ENCODE measurements at regions not wholly inside any gene's neighbourhood (a gene's known extent, or its start where the extent isn't known, plus 50 kb on each side); places are given as distances from the start of the nearest gene placed in this dataset.

DNA sequence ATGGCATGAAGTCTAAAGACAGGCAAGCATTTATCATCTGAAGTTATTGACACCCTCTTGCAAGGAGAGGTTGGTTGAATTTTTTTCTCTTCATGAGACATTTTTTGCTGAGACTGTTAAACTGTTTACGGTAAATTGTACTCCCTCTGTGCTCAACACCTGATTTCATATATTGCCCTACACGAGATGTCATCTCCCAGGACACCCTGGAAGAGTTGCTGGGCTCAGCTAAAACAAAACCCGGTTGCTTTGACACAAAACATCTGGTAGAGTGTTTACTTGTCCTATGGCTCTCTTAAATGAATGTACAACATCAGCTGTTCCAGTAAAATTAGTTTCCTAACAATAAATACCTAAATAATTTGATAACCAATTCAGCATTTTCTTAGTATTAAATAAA is 533.8 kb downstream of the SOCS6 start (continued):
- no peak for TF ChIP-seq CEBPB (IDR thresholded peaks at IDR 0.05; ENCODE audit: low read depth)
- no peak for TF ChIP-seq SIN3A (IDR thresholded peaks at IDR 0.05; ENCODE audit: low read depth)
- no peak for TF ChIP-seq FOSL1 (IDR thresholded peaks at IDR 0.05; ENCODE audit: low read depth)
- TF ChIP-seq CBX3 (IDR thresholded peaks at IDR 0.05; ENCODE audit: low read depth): no peak
- TF ChIP-seq SP1 (IDR thresholded peaks at IDR 0.05; ENCODE audit: low read depth): no peak
- no peak for TF ChIP-seq ZNF274 (IDR thresholded peaks at IDR 0.05; ENCODE audit: low read depth, low read length)
- no peak for TF ChIP-seq TCF7L2 (IDR thresholded peaks at IDR 0.05; ENCODE audit: borderline replicate concordance, extremely low read depth, insufficient read depth, insufficient read length)
- TF ChIP-seq POLR2A (IDR thresholded peaks at IDR 0.05; ENCODE audit: borderline replicate concordance, extremely low read depth, insufficient read depth, insufficient read length): no peak
- TF ChIP-seq POLR2AphosphoS5 (IDR thresholded peaks at IDR 0.05; ENCODE audit: low read depth, low read length): no peak

DNA sequence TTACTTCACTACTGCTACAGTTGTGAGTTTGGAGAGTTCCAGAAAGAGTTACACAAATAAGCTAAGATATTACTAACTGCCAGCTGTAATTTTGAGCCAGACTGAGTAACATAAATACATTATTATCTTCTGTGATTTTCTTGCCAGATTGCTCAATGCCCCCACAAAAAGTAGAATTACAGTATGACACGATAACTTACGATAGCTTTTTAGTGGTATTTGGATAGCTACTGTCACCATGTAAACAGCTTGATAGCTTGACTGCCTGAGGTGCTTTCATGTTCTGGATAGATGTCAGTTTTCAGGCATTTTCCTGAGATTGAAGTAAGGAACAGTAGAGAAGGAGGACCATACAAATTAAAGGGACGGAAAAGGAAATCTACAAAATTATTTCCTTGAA is 533.3 kb downstream of the SOCS6 start:
- ChIA-PET POLR2A (no interaction called here), RAD21 (ENCODE audit: low non-redundant PET in 1 of 2, low total read pairs in 2 of 2, uncharacterized antibody in 2 of 2, unreplicated experiment in 2 of 2) (no interaction called here), CTCF (no interaction called here)
- DNase-seq (ENCODE audit: low read depth, low spot score) (no peak), ATAC-seq (no peak)
- Histone ChIP-seq H3K27ac (ENCODE audit: low read depth, low read length) (no peak overlapping the region), H3K9me2 (ENCODE audit: insufficient read depth) (no peaks in the 10 kb centered on the region), H3K36me3 (ENCODE audit: control insufficient read depth in 1 of 2, insufficient read depth in 2 of 2, low read length in 2 of 2) (no peaks in the 10 kb centered on the region), H3K4me3 (replicated peaks in 1 of 2; ENCODE audit: low read depth in 1 of 2, low read length in 2 of 2) (no peak overlapping the region), H3K4me2 (ENCODE audit: low read length) (no peak overlapping the region), H3K9me3 (ENCODE audit: control insufficient read depth in 1 of 2, insufficient read depth in 1 of 2, low read depth in 1 of 2, low read length in 2 of 2) (0 out of 4 replicates have a peak, but pooled peaks cover 0 to 8% of the 10 kb centered on the region in 2 experiments), H3K79me2 (ENCODE audit: insufficient read depth, low read length) (no peaks in the 10 kb centered on the region), H3K4me1 (ENCODE audit: control insufficient read depth in 1 of 2, insufficient read depth in 2 of 2, low read length in 2 of 2) (no peaks in the 10 kb centered on the region), H4K20me1 (ENCODE audit: insufficient read depth) (no peaks in the 10 kb centered on the region), H3K9ac (ENCODE audit: low read length) (no peak overlapping the region), H3K27me3 (ENCODE audit: insufficient read depth, low read length) (no peaks in the 10 kb centered on the region), H2AFZ (ENCODE audit: low read depth, low read length, poor library complexity, severe bottlenecking) (no peak overlapping the region)
- BruUV-seq (replicated peaks): no TSS peak
- intact Hi-C loops (cut with micrococcal nuclease): no loop called here
- TF ChIP-seq, protein P1, sequence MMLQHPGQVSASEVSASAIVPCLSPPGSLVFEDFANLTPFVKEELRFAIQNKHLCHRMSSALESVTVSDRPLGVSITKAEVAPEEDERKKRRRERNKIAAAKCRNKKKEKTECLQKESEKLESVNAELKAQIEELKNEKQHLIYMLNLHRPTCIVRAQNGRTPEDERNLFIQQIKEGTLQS (IDR thresholded peaks at IDR 0.05): no peak
- TF ChIP-seq EZH2phosphoT487 (IDR thresholded peaks at IDR 0.05; ENCODE audit: borderline replicate concordance) (no peak), EZH2 (IDR thresholded peaks at IDR 0.05) (no peak), SRF (IDR thresholded peaks at IDR 0.05; ENCODE audit: low read depth) (no peak)
- TF ChIP-seq, protein P2, sequence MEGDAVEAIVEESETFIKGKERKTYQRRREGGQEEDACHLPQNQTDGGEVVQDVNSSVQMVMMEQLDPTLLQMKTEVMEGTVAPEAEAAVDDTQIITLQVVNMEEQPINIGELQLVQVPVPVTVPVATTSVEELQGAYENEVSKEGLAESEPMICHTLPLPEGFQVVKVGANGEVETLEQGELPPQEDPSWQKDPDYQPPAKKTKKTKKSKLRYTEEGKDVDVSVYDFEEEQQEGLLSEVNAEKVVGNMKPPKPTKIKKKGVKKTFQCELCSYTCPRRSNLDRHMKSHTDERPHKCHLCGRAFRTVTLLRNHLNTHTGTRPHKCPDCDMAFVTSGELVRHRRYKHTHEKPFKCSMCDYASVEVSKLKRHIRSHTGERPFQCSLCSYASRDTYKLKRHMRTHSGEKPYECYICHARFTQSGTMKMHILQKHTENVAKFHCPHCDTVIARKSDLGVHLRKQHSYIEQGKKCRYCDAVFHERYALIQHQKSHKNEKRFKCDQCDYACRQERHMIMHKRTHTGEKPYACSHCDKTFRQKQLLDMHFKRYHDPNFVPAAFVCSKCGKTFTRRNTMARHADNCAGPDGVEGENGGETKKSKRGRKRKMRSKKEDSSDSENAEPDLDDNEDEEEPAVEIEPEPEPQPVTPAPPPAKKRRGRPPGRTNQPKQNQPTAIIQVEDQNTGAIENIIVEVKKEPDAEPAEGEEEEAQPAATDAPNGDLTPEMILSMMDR (IDR thresholded peaks at IDR 0.05 in 2 of 3, conservative IDR thresholded peaks at IDR 0.05 in 1 of 3; ENCODE audit: borderline replicate concordance in 1 of 3, insufficient read depth in 1 of 3, low read depth in 2 of 3, low read length in 2 of 3): no peak
- TF ChIP-seq, protein P3, sequence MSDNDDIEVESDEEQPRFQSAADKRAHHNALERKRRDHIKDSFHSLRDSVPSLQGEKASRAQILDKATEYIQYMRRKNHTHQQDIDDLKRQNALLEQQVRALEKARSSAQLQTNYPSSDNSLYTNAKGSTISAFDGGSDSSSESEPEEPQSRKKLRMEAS (IDR thresholded peaks at IDR 0.05): no peak

All from HCT116 (cell line).